ENCODE measurements at regions not wholly inside any gene's neighbourhood (a gene's known extent, or its start where the extent isn't known, plus 50 kb on each side); places are given as distances from the start of the nearest gene placed in this dataset.

- TF ChIP-seq CTCF (IDR thresholded peaks at IDR 0.05) (no peak), ZFX (IDR thresholded peaks at IDR 0.05; ENCODE audit: borderline replicate concordance) (no peak)
Measured at GRCh38 chr1:87765681-87766070, 437.0 kb downstream of the LMO4 start.
